ENCODE measurements at regions not wholly inside any gene's neighbourhood (a gene's known extent, or its start where the extent isn't known, plus 50 kb on each side); places are given as distances from the start of the nearest gene placed in this dataset.
"Not testable (repeated sequence)": the region's sequence is repeated elsewhere in the genome, so short reads cannot be mapped to it uniquely, and the experiment has no call there.

DNA sequence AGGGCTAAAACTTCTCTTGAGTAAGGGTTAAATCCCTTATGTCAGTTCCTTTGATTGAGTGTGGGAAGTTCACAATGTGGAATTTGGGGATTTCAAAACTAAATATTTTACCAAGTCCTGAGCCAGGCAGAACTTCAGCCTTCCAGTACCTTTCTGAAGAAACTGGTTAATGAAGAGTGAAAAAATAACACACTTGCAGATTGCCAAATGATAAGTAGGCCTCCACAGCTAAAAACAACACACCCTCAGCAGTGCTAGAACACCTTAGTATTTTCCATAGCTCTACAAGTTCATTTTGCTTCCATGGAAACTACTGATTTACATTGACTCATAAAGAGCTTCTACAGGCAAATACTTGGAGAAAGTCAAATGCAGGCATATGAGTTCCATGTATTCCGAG lies 326.8 kb downstream of the ZNF674 start:
- DNase-seq = no peak

- no peak for DNase-seq
Observed at GRCh38 chrX:46216406-46216805, 328.8 kb downstream of the ZNF674 start.

DNA sequence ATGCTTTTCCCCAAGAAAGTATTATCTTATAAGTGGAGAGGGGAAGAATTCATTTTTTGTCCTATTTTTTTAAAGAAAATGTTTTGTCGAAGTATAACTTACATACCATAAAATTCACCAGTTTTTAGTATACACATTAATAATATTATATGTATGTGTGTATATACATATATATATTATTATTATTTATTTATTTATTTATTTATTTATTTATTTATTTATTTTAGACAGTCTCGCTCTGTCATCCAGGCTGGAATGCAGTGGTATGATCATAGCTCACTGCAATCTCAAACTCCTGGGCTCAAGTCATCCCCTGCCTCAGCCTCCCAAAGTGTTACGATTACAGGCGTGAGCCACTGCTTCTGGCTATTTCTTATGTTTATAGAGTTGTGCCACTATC lies 334.1 kb downstream of the ZNF674 start:
- no peak for DNase-seq

DNA sequence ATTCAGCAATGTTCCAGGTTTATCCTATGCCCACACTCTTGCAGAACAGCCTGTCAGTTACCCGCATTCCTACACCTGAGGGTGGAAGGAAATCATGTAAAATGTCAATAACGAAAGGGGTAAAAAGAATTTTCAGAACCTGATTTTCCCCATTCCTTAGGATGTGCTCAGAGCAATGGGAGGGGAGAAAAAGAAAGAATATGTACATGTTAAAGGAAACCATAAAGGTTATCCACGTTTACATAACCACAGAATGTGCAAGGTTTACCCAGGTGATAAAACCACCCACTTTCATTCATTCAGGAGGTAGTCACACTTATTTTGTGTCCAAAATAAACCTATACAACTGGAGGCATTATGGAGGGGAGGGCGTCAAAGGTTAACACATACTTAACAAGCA lies 335.5 kb downstream of the ZNF674 start:
- no peak for DNase-seq

GRCh38 chrX:46209037-46209436 lies 336.2 kb downstream of the ZNF674 start:
- no peak for DNase-seq

GRCh38 chrX:46208225-46208854 lies 336.9 kb downstream of the ZNF674 start:
- no peak for DNase-seq

GRCh38 chrX:46204721-46205422 lies 340.3 kb downstream of the ZNF674 start:
- no peak for DNase-seq

DNA sequence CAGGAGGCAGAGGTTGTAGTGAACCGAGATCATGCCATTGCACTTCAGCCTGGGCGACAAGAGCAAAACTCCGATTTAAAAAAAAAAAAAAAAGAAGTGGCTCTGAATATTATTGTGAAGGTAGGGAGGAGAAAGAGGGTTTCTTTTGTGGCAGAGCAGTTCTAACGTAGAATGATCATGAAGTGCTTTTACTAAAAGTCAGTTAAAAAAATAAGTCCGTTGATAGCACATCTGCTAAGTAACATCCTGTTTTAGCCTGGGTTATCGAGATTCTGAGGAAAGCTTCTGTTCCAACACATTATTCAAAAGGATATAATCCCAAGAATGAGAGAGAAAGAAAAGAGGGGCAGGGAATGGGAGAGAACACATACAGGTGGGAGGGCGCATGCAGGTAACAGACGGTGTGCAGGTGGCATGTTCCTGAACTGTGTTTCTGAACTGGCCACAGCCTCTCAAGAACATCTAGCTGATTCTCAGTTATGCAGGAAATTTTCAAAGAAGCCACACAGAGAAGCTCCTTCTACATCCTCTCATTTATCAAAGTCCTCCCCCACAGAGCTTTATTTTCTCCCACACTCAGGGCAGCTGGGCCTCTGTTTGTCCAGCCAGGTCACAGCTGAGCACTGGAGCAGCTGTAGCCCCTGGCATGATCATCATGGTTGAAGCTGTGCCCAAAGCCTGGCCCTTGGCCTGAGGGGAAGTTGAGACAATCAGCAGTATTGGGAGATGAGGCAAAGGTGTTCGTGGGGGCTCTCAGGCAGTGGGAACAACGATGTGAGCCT lies 342.3 kb downstream of the ZNF674 start:
- DNase-seq = no peak

DNA sequence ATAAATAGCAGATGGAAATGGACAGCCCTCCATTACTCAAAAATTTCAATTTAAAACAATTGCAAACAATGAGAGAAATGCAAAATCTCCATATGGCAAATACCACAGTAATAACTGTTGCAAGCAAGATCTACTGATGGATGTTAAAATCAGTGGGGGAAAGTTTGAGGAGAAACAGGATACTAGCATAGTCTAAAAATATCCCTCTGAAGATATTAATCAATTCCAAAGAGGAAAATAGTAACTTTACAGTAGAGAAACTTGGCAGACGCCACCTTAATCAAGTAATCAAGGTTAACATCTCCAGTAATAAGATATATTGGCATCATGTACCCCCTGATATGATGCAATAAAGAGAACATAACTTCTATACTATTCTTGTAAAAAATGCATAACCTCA lies 344.8 kb downstream of the ZNF674 start:
- no peak for DNase-seq

GRCh38 chrX:46198858-46199257 lies 346.4 kb downstream of the ZNF674 start:
- DNase-seq = no peak

- DNase-seq = not testable (repeated sequence)
Observed at GRCh38 chrX:46186811-46187106, 358.5 kb downstream of the ZNF674 start.

GRCh38 chrX:46185923-46186810 lies 359.1 kb downstream of the ZNF674 start:
- DNase-seq = no peak

GRCh38 chrX:46184749-46185148 lies 360.5 kb downstream of the ZNF674 start:
- no peak for DNase-seq

DNA sequence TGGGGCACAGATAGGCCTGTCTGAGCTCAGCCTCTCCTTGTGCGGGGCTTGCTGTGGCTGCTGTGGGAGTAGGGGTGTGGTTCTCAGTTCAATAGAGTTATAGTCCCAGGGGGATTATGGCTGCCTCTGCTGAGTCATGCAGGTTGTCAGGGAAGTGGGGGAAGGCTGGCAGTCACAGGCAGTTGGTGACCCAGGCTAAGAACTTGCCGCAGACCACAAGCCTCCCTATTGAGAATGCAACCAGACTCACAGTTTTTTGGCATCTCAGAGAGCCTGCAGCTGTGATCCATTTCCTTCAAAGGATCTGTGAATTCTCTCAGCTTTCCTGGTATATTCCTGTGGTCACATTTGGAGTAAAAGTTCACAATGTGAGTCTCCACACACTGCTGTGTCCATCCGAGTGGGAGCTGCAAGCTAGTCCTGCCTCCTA lies 364.9 kb downstream of the ZNF674 start:
- peak; percentile 97 for DNase-seq

- DNase-seq = no peak
Observed at GRCh38 chrX:46179748-46180147, 365.5 kb downstream of the ZNF674 start.

GRCh38 chrX:46178763-46179162 lies 366.5 kb downstream of the ZNF674 start:
- DNase-seq = no peak

GRCh38 chrX:46173159-46173558 lies 372.1 kb downstream of the ZNF674 start:
- DNase-seq = no peak

- DNase-seq = not testable (repeated sequence)
Observed at GRCh38 chrX:46171457-46171856, 373.8 kb downstream of the ZNF674 start.

DNA sequence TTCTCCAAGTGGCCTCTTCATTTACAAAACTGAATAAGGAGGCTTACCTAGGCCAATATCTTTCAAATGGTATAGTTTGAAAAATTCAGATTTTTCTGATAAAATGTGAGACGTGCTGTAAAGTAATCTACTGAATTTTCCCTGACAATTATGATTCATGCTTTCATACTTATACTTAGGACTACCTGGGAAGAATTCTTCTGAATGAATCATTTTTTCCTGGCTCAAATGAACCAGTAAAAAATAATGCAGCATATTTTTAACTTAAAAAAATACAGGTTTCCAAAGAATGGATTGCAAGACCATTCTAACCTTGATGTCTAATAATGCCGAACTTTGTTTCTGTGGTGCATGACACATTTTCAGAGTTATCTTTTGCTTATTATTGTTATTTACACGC lies 375.4 kb downstream of the ZNF674 start:
- no peak for DNase-seq

DNA sequence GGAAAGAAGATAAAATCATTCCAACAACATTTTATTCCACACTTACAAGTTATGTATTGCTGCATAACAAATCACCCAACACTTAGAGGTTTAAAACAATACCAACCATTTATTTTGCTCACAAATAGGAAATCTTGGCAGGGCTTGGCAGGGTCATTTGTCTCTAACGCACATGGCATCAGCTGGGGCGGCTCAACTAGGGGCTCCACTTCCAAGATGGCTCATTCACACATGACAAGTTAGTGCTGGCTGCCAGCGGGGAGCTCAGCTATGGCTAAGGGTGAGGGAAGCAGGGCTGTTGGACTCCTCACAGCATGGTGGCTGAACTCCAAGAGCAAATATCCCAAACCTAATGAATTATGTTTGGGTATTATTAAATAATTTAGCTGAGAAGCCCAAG lies 377.0 kb downstream of the ZNF674 start:
- no peak for DNase-seq

GRCh38 chrX:46165866-46166265 lies 379.4 kb downstream of the ZNF674 start:
- no peak for DNase-seq

DNA sequence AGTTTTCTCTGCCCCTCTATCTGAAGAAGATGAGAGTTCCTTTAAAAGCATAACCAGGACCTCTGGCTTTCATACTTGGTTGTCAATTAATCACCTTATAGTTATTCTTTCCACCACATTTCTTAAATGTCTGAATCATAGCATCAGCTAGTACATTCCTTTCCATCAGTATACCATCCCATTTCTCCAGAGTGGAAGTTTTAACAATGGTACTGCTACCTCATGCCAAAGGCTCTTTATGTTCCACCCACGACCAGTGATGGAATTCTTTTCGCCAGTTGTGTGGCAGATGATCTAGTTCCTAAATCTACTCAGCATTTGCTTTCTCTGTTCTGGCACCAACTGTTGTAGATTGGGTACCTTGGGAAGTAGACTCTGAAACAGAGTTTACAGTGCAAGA lies 379.8 kb downstream of the ZNF674 start:
- DNase-seq = no peak

DNA sequence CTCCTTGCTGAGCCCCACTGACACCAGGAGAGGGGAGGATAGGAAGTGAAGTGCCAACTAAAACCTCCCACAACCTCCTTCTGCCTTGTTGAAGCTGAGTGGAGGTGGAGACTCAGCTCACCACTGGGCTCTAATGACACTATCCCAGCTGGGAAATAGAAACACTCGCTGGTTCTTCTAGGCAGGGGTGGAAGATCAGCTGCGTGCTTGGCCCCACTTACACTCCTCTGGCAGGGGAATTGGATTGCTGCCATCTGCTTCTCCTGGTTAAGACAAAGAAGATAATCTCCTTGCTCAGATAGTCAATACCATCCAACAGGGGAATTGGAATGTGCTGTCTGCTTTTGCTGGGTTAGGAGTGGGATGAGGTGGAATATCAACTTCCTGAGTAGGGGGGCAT lies 392.5 kb downstream of the ZNF674 start:
- no peak for DNase-seq
